ENCODE measurements at regions not wholly inside any gene's neighbourhood (a gene's known extent, or its start where the extent isn't known, plus 50 kb on each side); places are given as distances from the start of the nearest gene placed in this dataset.
"Not testable (repeated sequence)": the region's sequence is repeated elsewhere in the genome, so short reads cannot be mapped to it uniquely, and the experiment has no call there.

DNA sequence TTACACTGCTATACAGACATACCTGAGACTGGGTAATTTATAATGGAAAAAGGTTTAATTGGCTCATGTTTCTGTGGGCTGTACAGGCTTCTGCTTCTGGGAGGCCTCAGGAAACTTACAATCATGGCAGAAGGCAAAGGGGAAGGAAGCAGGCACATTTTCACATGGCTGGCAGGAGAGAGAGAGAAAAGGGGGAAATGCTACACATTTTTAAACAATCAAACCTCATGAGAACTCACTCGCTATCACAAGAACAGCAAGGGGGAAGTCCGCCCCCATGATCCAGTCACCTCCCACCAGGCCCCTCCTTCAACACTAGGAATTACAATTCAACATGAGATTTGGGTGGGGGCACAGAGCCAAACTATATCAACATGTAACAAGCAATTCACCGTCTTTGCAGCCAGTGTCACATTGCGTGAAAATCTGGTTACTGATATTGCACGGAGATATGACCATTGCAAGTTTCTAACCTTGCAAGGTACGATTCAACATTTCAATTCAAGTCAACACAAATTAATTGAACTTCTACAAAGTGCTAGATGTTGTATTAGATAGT is 61.7 kb upstream of the RELL1 start:
- Histone ChIP-seq H3K27me3 (ENCODE audit: control insufficient read depth, insufficient read depth, low read length) (no peaks in the 10 kb centered on the region), H3K36me3 (ENCODE audit: control insufficient read depth, insufficient read depth, low read length) (no peaks in the 10 kb centered on the region), H3K4me3 (ENCODE audit: low read depth, low read length) (no peak overlapping the region)
- DNase-seq (ENCODE audit: low read depth) (no peak), FAIRE-seq (peak; percentile 23)
- TF ChIP-seq, protein P1, sequence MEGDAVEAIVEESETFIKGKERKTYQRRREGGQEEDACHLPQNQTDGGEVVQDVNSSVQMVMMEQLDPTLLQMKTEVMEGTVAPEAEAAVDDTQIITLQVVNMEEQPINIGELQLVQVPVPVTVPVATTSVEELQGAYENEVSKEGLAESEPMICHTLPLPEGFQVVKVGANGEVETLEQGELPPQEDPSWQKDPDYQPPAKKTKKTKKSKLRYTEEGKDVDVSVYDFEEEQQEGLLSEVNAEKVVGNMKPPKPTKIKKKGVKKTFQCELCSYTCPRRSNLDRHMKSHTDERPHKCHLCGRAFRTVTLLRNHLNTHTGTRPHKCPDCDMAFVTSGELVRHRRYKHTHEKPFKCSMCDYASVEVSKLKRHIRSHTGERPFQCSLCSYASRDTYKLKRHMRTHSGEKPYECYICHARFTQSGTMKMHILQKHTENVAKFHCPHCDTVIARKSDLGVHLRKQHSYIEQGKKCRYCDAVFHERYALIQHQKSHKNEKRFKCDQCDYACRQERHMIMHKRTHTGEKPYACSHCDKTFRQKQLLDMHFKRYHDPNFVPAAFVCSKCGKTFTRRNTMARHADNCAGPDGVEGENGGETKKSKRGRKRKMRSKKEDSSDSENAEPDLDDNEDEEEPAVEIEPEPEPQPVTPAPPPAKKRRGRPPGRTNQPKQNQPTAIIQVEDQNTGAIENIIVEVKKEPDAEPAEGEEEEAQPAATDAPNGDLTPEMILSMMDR (IDR thresholded peaks at IDR 0.05; ENCODE audit: insufficient read depth, low read length, severe bottlenecking): no peak

DNA sequence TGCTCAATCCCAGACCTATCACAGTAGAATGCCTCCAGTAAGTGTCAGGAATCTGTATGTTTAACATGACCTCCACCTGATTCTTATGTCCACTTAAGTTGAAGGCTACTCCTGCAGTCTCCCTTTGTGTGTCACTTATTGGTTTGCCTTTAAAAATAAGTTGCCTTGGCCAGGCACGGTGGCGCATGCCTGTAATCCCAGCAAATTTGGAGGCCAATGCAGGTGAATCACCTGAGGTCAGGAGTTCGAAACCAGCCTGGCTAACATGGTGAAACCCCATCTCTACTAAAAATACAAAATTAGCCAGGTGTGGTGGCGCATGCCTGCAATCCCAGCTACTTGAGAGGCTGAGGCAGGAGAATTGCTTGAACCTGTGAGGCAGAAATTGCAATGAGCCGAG is 60.7 kb upstream of the RELL1 start:
- H3K36me3 ChIP-seq (ENCODE audit: control insufficient read depth, insufficient read depth, low read length); FAIRE-seq; DNase-seq (ENCODE audit: low read depth); H3K4me3 ChIP-seq (ENCODE audit: low read depth, low read length); H3K27me3 ChIP-seq (ENCODE audit: control insufficient read depth, insufficient read depth, low read length): not testable (repeated sequence)

DNA sequence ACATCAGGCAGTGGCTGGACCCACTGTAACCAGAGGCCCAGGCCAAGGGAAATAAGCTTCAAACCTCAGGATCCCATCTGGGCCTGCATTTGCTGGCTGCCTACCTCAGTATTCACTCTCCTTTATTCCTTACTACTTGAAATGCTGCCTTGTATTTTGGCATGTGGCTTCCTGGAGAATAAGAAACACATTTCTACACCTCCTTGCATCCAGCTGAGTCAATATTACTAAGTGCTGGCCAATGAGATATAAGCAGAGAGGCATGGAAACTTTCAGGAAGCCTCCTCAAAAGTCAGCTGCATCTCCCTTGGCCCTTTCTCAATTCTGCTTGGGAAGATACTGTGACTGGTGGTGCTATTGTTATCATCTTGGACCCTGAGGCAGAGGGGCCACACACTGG is 59.8 kb upstream of the RELL1 start:
- Histone ChIP-seq H3K27me3 (ENCODE audit: control insufficient read depth, insufficient read depth, low read length) (no peaks in the 10 kb centered on the region), H3K4me3 (ENCODE audit: low read depth, low read length) (no peak overlapping the region), H3K36me3 (ENCODE audit: control insufficient read depth, insufficient read depth, low read length) (no peaks in the 10 kb centered on the region)
- FAIRE-seq (no peak), DNase-seq (ENCODE audit: low read depth) (no peak)
- TF ChIP-seq, protein P1 (IDR thresholded peaks at IDR 0.05; ENCODE audit: insufficient read depth, low read length, severe bottlenecking): no peak

DNA sequence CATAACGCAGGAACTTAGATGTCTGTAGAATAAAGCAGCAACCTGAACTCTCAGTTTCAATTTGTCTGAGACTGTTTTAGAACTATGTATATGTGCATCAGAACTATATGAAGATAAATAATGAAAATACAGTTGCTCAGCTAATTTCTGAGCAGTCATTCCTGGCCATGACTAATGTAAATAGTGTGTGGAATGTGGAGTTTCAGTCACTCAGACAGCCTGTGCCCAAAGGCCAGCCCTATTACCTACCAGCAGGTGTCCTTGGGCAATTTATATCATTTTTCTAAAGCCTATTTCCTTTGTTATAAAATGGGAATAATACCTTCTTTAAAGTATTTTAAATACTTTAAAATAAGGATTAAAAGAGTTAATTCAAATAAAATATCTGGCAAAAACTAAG is 56.0 kb upstream of the RELL1 start:
- DNase-seq (ENCODE audit: low read depth) (peak; percentile 66), FAIRE-seq (no peak)
- Histone ChIP-seq H3K27me3 (ENCODE audit: control insufficient read depth, insufficient read depth, low read length) (no peaks in the 10 kb centered on the region), H3K36me3 (ENCODE audit: control insufficient read depth, insufficient read depth, low read length) (no peaks in the 10 kb centered on the region), H3K4me3 (ENCODE audit: low read depth, low read length) (no peak overlapping the region)
- TF ChIP-seq, protein P1 (IDR thresholded peaks at IDR 0.05; ENCODE audit: insufficient read depth, low read length, severe bottlenecking): peak; percentile 7

DNA sequence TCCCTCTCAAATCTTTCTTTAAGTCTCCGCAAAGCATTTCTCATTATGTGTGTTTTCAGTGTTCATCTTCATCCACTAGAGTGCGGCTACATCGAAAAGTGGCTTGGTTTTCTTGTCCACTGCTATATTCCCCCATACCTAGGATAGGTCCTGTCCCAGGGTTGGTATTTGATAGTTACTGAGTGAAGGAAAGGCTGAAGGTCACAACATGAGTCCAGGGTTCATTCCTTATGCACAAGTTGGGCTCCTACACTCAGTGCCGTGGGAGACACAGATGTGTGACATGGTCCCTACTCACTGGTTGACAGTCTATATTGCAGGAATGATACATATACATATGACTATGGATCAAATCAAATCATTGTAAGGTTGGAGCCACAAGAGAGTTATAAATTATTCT is 55.4 kb upstream of the RELL1 start:
- H3K36me3 ChIP-seq (ENCODE audit: control insufficient read depth, insufficient read depth, low read length): no peaks in the 10 kb centered on the region
- TF ChIP-seq, protein P1 (IDR thresholded peaks at IDR 0.05; ENCODE audit: insufficient read depth, low read length, severe bottlenecking): no peak
- no peak overlapping the region for H3K4me3 ChIP-seq (ENCODE audit: low read depth, low read length)
- DNase-seq (ENCODE audit: low read depth) (no peak), FAIRE-seq (no peak)
- H3K27me3 ChIP-seq (ENCODE audit: control insufficient read depth, insufficient read depth, low read length): no peaks in the 10 kb centered on the region

DNA sequence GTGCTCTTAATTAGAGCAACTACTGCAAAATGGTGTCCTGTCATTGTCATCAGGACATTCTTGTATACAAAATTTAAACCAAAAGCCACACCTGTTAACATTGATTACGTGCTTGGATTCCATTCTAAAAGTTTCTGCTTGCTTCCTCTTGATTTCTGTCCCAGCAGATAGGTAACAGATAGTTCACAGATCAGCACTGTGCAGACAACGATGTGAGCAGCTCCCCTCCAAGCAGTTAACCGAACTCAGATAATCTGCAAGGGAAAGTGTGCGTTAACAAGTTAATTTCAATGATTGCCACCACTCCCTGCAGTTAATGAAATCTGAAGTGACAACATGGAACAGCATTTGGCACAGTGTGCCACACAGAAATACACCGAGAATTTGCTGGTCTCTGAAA is 54.4 kb upstream of the RELL1 start:
- TF ChIP-seq, protein P1 (IDR thresholded peaks at IDR 0.05; ENCODE audit: insufficient read depth, low read length, severe bottlenecking): no peak
- H3K4me3 ChIP-seq (ENCODE audit: low read depth, low read length): no peak overlapping the region
- H3K27me3 ChIP-seq (ENCODE audit: control insufficient read depth, insufficient read depth, low read length): no peaks in the 10 kb centered on the region
- H3K36me3 ChIP-seq (ENCODE audit: control insufficient read depth, insufficient read depth, low read length): no peaks in the 10 kb centered on the region
- DNase-seq (ENCODE audit: low read depth) (no peak), FAIRE-seq (no peak)

Data from bronchial epithelial cell (primary cell).